ENCODE measurements at regions not wholly inside any gene's neighbourhood (a gene's known extent, or its start where the extent isn't known, plus 50 kb on each side); places are given as distances from the start of the nearest gene placed in this dataset.

GRCh38 chr15:60217161-60217560 lies 180.6 kb downstream of the ANXA2 start:
- no peak for DNase-seq

GRCh38 chr15:60218256-60218655 lies 179.5 kb downstream of the ANXA2 start:
- peak; percentile 10 for DNase-seq

- no peak for DNase-seq
Observed at GRCh38 chr15:60219866-60220265, 177.9 kb downstream of the ANXA2 start.

GRCh38 chr15:60221356-60221755 lies 176.4 kb downstream of the ANXA2 start:
- DNase-seq, result no peak

- no peak for DNase-seq
Observed at GRCh38 chr15:60222404-60222803, 175.4 kb downstream of the ANXA2 start.

- peak; percentile 81 for DNase-seq
Observed at GRCh38 chr15:60223176-60223575, 174.6 kb downstream of the ANXA2 start.

- DNase-seq, result no peak
Observed at GRCh38 chr15:60226924-60227323, 170.9 kb downstream of the ANXA2 start.

GRCh38 chr15:60228101-60228500 lies 169.7 kb downstream of the ANXA2 start:
- no peak for DNase-seq

- DNase-seq, result no peak
Observed at GRCh38 chr15:60228619-60229018, 169.2 kb downstream of the ANXA2 start.

GRCh38 chr15:60235951-60236710 lies 161.7 kb downstream of the ANXA2 start:
- DNase-seq, result no peak

- DNase-seq, result no peak
Observed at GRCh38 chr15:60237446-60237845, 160.3 kb downstream of the ANXA2 start.

- no peak for DNase-seq
Observed at GRCh38 chr15:60243769-60244168, 154.0 kb downstream of the ANXA2 start.

- DNase-seq, result no peak
Observed at GRCh38 chr15:60244813-60245212, 153.0 kb downstream of the ANXA2 start.

- no peak for DNase-seq
Observed at GRCh38 chr15:60250316-60250715, 147.5 kb downstream of the ANXA2 start.

- DNase-seq, result no peak
Observed at GRCh38 chr15:60251300-60252070, 146.3 kb downstream of the ANXA2 start.

GRCh38 chr15:60254416-60254815 lies 143.4 kb downstream of the ANXA2 start:
- DNase-seq, result no peak

GRCh38 chr15:60255390-60255789 lies 142.4 kb downstream of the ANXA2 start:
- DNase-seq, result no peak

GRCh38 chr15:60257591-60258159 lies 140.1 kb downstream of the ANXA2 start:
- no peak for DNase-seq

GRCh38 chr15:60259469-60259868 lies 138.3 kb downstream of the ANXA2 start:
- DNase-seq, result no peak

- no peak for DNase-seq
Observed at GRCh38 chr15:60264088-60264487, 133.7 kb downstream of the ANXA2 start.

GRCh38 chr15:60264566-60264965 lies 133.2 kb downstream of the ANXA2 start:
- no peak for DNase-seq

- DNase-seq, result no peak
Observed at GRCh38 chr15:60265057-60265456, 132.7 kb downstream of the ANXA2 start.

- no peak for DNase-seq
Observed at GRCh38 chr15:60272623-60273022, 125.2 kb downstream of the ANXA2 start.

- no peak for DNase-seq
Observed at GRCh38 chr15:60275624-60276023, 122.2 kb downstream of the ANXA2 start.

Data from DMS79 (cell line).